ENCODE measurements at regions not wholly inside any gene's neighbourhood (a gene's known extent, or its start where the extent isn't known, plus 50 kb on each side); places are given as distances from the start of the nearest gene placed in this dataset.
"Not testable (repeated sequence)": the region's sequence is repeated elsewhere in the genome, so short reads cannot be mapped to it uniquely, and the experiment has no call there.

DNA sequence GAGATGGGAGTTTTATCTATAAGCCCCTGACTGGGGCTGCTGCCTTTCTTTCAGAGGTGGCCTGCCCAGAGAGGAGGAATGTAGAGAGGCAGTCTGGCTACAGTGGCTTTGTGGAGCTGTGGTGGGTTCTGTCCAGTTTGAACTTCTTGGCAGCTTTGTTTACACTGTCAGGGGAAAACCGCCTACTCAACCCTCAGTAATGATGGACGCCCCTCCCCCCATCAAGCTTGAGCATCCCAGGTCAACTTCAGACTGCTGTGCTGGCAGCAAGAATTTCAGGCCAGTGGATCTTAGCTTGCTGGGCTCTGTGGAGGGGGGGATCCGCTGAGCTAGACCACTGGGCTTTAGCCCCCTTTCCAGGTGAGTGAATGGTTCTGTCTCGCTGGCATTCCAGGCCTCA, 51.6 kb upstream of the THUMPD2 start:
- not testable (repeated sequence) for DNase-seq (ENCODE audit: low spot score)
